Ishikawa (cell line): ENCODE measurements at regions not wholly inside any gene's neighbourhood (a gene's known extent, or its start where the extent isn't known, plus 50 kb on each side); places are given as distances from the start of the nearest gene placed in this dataset.

Source experiments
- CEBPB ChIP-seq: IDR thresholded peaks from 2 replicates; pipeline ENCODE4 v1.6.1; 2012
- CREB1 ChIP-seq: IDR thresholded peaks from 2 replicates; pipeline ENCODE4 v1.6.1; 2012; ENCODE audit warnings: low read depth
- EGR1 ChIP-seq: IDR thresholded peaks from 2 replicates; pipeline ENCODE4 v1.6.1; 2012
- EP300 ChIP-seq: IDR thresholded peaks from 2 replicates; pipeline ENCODE4 v1.6.1; 2012; ENCODE audit warnings: borderline replicate concordance
- FOXM1 ChIP-seq: IDR thresholded peaks from 2 replicates; pipeline ENCODE4 v1.6.1; 2012; ENCODE audit warnings: low read depth, borderline replicate concordance
- MAX ChIP-seq: IDR thresholded peaks from 2 replicates; pipeline ENCODE4 v1.6.1; 2012
- NFIC ChIP-seq: IDR thresholded peaks from 2 replicates; pipeline ENCODE4 v1.6.1; 2012
- RAD21 ChIP-seq: IDR thresholded peaks from 2 replicates; pipeline ENCODE4 v1.6.1; 2012; ENCODE audit warnings: low read depth
- REST ChIP-seq: IDR thresholded peaks from 2 replicates; pipeline ENCODE4 v1.6.1; 2012; ENCODE audit warnings: low read depth, mild to moderate bottlenecking
- TAF1 ChIP-seq: IDR thresholded peaks from 2 replicates; pipeline ENCODE4 v1.6.1; 2012; ENCODE audit warnings: low read depth, mild to moderate bottlenecking
- TCF12 ChIP-seq: IDR thresholded peaks from 2 replicates; pipeline ENCODE4 v1.6.1; 2012; ENCODE audit warnings: low read depth
- TEAD4 ChIP-seq: IDR thresholded peaks from 2 replicates; pipeline ENCODE4 v1.6.1; 2012
- USF1 ChIP-seq: IDR thresholded peaks from 2 replicates; pipeline ENCODE4 v1.6.1; 2012
- YY1 ChIP-seq: IDR thresholded peaks from 2 replicates; pipeline ENCODE4 v1.6.1; 2012; ENCODE audit warnings: low read depth
- ZBTB7A ChIP-seq: IDR thresholded peaks from 2 replicates; pipeline ENCODE4 v1.6.1; 2012; ENCODE audit warnings: low read depth

GRCh38 chr13:19048381-19048780 is 133.2 kb downstream of the TUBA3C start:
- TF ChIP-seq YY1, result no peak
- no peak for TF ChIP-seq FOXM1
- no peak for TF ChIP-seq TEAD4
- TF ChIP-seq TAF1, result no peak

- TF ChIP-seq FOXM1, result no peak
- no peak for TF ChIP-seq NFIC
- TF ChIP-seq USF1, result no peak
- no peak for TF ChIP-seq RAD21
- TF ChIP-seq EP300, result no peak
- no peak for TF ChIP-seq REST
- no peak for TF ChIP-seq CEBPB
- no peak for TF ChIP-seq YY1
- no peak for TF ChIP-seq TEAD4
- TF ChIP-seq ZBTB7A, result no peak
- TF ChIP-seq MAX, result no peak
- no peak for TF ChIP-seq TCF12
- no peak for TF ChIP-seq TAF1
- no peak for TF ChIP-seq CREB1
- TF ChIP-seq EGR1, result no peak
Measured at GRCh38 chr13:19023115-19023514, 158.5 kb downstream of the TUBA3C start.

GRCh38 chr13:19020988-19021387 is 160.6 kb downstream of the TUBA3C start:
- TF ChIP-seq YY1 (no peak), MAX (no peak), TEAD4 (no peak), TAF1 (no peak), TCF12 (no peak), NFIC (no peak), USF1 (no peak), FOXM1 (no peak), CREB1 (no peak), ZBTB7A (no peak), CEBPB (no peak), RAD21 (no peak), EP300 (no peak), EGR1 (no peak)

- no peak for TF ChIP-seq TCF12
Measured at GRCh38 chr13:18998389-18998788, 183.2 kb downstream of the TUBA3C start.

GRCh38 chr13:18996627-18997051 is 185.0 kb downstream of the TUBA3C start:
- TF ChIP-seq TEAD4 (no peak), USF1 (no peak), TCF12 (no peak), REST (no peak), FOXM1 (no peak), EGR1 (no peak), MAX (no peak), EP300 (no peak), NFIC (no peak), ZBTB7A (no peak), CEBPB (no peak), CREB1 (no peak), YY1 (no peak), RAD21 (no peak), TAF1 (no peak)

GRCh38 chr13:18996221-18996620 is 185.4 kb downstream of the TUBA3C start:
- TF ChIP-seq MAX, result no peak
- no peak for TF ChIP-seq REST
- TF ChIP-seq TEAD4, result no peak
- no peak for TF ChIP-seq EGR1
- no peak for TF ChIP-seq TAF1
- TF ChIP-seq FOXM1, result no peak
- TF ChIP-seq TCF12, result no peak
- no peak for TF ChIP-seq CREB1
- no peak for TF ChIP-seq NFIC
- no peak for TF ChIP-seq RAD21
- no peak for TF ChIP-seq CEBPB
- no peak for TF ChIP-seq YY1
- TF ChIP-seq USF1, result no peak
- no peak for TF ChIP-seq ZBTB7A
